B cell (primary cell): ENCODE measurements at regions not wholly inside any gene's neighbourhood (a gene's known extent, or its start where the extent isn't known, plus 50 kb on each side); places are given as distances from the start of the nearest gene placed in this dataset.

Experiments used
- ATAC-seq: fragments of 200-7000 bp; cut with Tn5 transposase; one replicate; pipeline ENCODE4 v1.10.0; 2021; ENCODE audit warnings: low read depth, mild to moderate bottlenecking, moderate number of reproducible peaks, moderate library complexity
- CTCF ChIA-PET: fragments of 350-600 bp; sonication (Branson Sonifier 250); formaldehyde crosslinking; loops from one replicate; lab custom pipeline; 2021; ENCODE audit warnings: antibody characterized with exemption, inconsistent platforms; lab: Charles Lee
- POLR2A ChIA-PET: fragments of 350-600 bp; sonication (Branson Sonifier 250); formaldehyde crosslinking; loops from one replicate; lab custom pipeline; 2021; ENCODE audit warnings: antibody characterized with exemption; lab: Charles Lee
- DNase-seq: peaks from one replicate; pipeline ENCODE4 v3.0.0; 2013
- H2AFZ ChIP-seq: 2 replicates; pipeline ENCODE4 v1.6.1; 2012; ENCODE audit warnings: mild to moderate bottlenecking, low read depth, low read length; ENCODE audit not compliant: insufficient read depth, poor library complexity, severe bottlenecking
- H3K27ac ChIP-seq, 2 donors: 1 replicate in 1 of 2; 2 replicates in 1 of 2; pipeline ENCODE4 v1.5.1; 2012 to 2013; ENCODE audit warnings: low read length in 2 of 2, mild to moderate bottlenecking in 2 of 2, moderate library complexity in 1 of 2
- H3K27me3 ChIP-seq, 4 experiments: fragments of 200-600 bp in 1 of 4; sonication (generic) in 1 of 4; replicated peaks in 1 of 4; 1 replicate in 2 of 4; 2 replicates in 2 of 4; pipeline versions ENCODE4 v1.6.1 to v1.7.0; 2013 to 2016; ENCODE audit warnings: low read length in 3 of 4, mild to moderate bottlenecking in 2 of 4, mixed read lengths in 1 of 4, moderate library complexity in 1 of 4; ENCODE audit not compliant: insufficient read depth in 4 of 4, control insufficient read depth in 3 of 4; ENCODE audit errors: control extremely low read depth in 1 of 4
- H3K36me3 ChIP-seq, 2 experiments: replicated peaks in 1 of 2; 1 replicate in 1 of 2; 2 replicates in 1 of 2; pipeline versions ENCODE4 v1.6.1 to v1.7.1; 2013; ENCODE audit warnings: low read length in 1 of 2; ENCODE audit not compliant: insufficient read depth in 2 of 2, control insufficient read depth in 1 of 2; ENCODE audit errors: control extremely low read depth in 1 of 2, extremely low read depth in 1 of 2
- H3K4me1 ChIP-seq, 2 donors: fragments of 200-600 bp in 1 of 2; sonication (generic) in 1 of 2; 1 replicate in 1 of 2; 2 replicates in 1 of 2; pipeline versions ENCODE4 v1.5.1 to v1.6.1; 2013 to 2017; ENCODE audit warnings: low read length in 2 of 2; ENCODE audit not compliant: control insufficient read depth in 2 of 2, insufficient read depth in 2 of 2
- H3K4me2 ChIP-seq: replicated peaks from 2 replicates; pipeline ENCODE3; 2012; ENCODE audit warnings: mild to moderate bottlenecking, low read depth, low read length; ENCODE audit not compliant: poor library complexity, severe bottlenecking
- H3K4me3 ChIP-seq, 5 experiments: fragments of 200-600 bp in 1 of 5; sonication (generic) in 1 of 5; 1 replicate in 3 of 5; 2 replicates in 2 of 5; pipeline versions ENCODE4 v1.5.1 to v1.7.0; 2011 to 2016; ENCODE audit warnings: low read length in 4 of 5, mild to moderate bottlenecking in 4 of 5, low read depth in 2 of 5, control low read depth in 1 of 5, moderate library complexity in 1 of 5; ENCODE audit not compliant: insufficient read depth in 1 of 5; ENCODE audit errors: control extremely low read depth in 1 of 5, extremely low read depth in 1 of 5
- H3K79me2 ChIP-seq: fragments of 200-600 bp; sonication (generic); one replicate; pipeline ENCODE4 v1.6.0; 2016; ENCODE audit warnings: low read length; ENCODE audit not compliant: control insufficient read depth, insufficient read depth
- H3K9ac ChIP-seq: fragments of 200-600 bp; sonication (generic); 2 replicates; pipeline ENCODE4 v1.6.1; 2017; ENCODE audit warnings: mild to moderate bottlenecking, low read length, moderate library complexity
- H3K9me3 ChIP-seq, 3 donors: one replicate each; pipeline versions ENCODE4 v1.6.1 to v1.7.1; 2013; ENCODE audit warnings: low read length in 2 of 3; ENCODE audit not compliant: control insufficient read depth in 2 of 3, insufficient read depth in 1 of 3; ENCODE audit errors: control extremely low read depth in 1 of 3
- H4K20me1 ChIP-seq: 2 replicates; pipeline ENCODE4 v1.6.0; 2012; ENCODE audit warnings: mild to moderate bottlenecking, low read length; ENCODE audit not compliant: insufficient read depth, control insufficient read depth, poor library complexity, severe bottlenecking
- H3K27ac Mint-ChIP-seq: one replicate; pipeline ENCODE4 v1.8.0; 2021; ENCODE audit warnings: mixed read lengths
- H3K27me3 Mint-ChIP-seq: one replicate; pipeline ENCODE4 v1.8.0; 2021; ENCODE audit warnings: mixed read lengths
- H3K4me1 Mint-ChIP-seq: one replicate; pipeline ENCODE4 v1.8.0; 2021; ENCODE audit warnings: mixed read lengths
- H3K4me3 Mint-ChIP-seq: one replicate; pipeline ENCODE4 v1.8.0; 2021; ENCODE audit warnings: mixed read lengths
- H3K9me3 Mint-ChIP-seq: one replicate; pipeline ENCODE4 v1.8.0; 2022; ENCODE audit warnings: mixed read lengths; ENCODE audit not compliant: insufficient read depth
- EZH2 ChIP-seq: IDR thresholded peaks from 2 replicates; pipeline ENCODE4 v1.6.1; 2012; ENCODE audit warnings: borderline replicate concordance, low read depth, mild to moderate bottlenecking, moderate library complexity, low read length; ENCODE audit not compliant: insufficient read depth, poor library complexity, severe bottlenecking
- WGBS: methylation state at CpG from one replicate; pipeline ENCODE4 v1.1.5; 2013; ENCODE audit warnings: missing lambda C conversion rate; ENCODE audit not compliant: insufficient coverage; 5-methylcytosine and 5-hydroxymethylcytosine counted together
- intact Hi-C: fragments of 100-400 bp; cut with micrococcal nuclease; formaldehyde crosslinking; loops from one replicate; pipeline ENCODE4 v1.10.0; 2022
- TF ChIP-seq, protein P1 (sequence below): fragments of 200-600 bp; IDR thresholded peaks from one replicate; pipeline ENCODE4 v1.8.0; 2022; ENCODE audit warnings: antibody characterized with exemption, mild to moderate bottlenecking

DNA sequence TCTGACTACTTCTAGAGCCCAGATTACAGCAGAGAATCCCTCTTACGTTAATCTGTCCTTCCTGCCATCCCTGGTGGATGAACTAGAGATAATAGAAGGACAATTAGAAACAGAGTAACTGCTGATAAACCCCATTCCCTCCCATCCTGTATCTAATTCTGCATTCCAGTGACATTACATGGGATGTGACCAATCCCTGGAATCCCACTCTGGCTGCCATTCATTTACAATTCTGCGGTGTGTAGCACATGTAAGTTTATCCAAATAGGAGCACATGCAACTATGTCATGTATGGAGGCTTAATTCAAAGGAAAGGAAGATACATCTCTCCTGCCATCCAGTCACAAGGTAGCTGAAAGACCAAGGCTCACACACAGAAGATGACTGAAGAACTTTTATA is 339.5 kb downstream of the GPAT3 start:
- POLR2A ChIA-PET: no interaction called here
- intact Hi-C loops: no loop called here

DNA sequence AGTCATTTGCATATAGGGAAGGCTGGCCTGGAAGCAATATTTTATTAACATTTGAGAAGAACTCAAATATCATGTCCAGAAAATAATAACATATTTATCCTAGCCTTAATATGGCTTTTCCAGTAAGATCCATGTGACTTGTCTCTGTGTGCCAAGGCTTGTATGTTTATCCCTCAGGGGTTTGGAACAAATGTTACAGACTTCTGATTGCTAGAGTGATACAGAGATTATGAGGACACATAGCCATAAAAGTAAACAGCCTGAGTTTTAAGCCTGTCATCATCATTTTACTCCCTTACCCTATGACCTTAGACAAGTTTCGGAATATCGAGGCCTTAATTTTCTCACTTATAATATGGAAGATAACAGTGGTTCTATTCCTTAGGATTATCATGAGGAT is 338.1 kb downstream of the GPAT3 start:
- no peak for DNase-seq
- no peak for ATAC-seq

More for the DNA sequence above, 339.5 kb downstream of the GPAT3 start:
- H3K9me3 Mint-ChIP-seq: no peaks in the 10 kb centered on the region
- TF ChIP-seq, protein P1, sequence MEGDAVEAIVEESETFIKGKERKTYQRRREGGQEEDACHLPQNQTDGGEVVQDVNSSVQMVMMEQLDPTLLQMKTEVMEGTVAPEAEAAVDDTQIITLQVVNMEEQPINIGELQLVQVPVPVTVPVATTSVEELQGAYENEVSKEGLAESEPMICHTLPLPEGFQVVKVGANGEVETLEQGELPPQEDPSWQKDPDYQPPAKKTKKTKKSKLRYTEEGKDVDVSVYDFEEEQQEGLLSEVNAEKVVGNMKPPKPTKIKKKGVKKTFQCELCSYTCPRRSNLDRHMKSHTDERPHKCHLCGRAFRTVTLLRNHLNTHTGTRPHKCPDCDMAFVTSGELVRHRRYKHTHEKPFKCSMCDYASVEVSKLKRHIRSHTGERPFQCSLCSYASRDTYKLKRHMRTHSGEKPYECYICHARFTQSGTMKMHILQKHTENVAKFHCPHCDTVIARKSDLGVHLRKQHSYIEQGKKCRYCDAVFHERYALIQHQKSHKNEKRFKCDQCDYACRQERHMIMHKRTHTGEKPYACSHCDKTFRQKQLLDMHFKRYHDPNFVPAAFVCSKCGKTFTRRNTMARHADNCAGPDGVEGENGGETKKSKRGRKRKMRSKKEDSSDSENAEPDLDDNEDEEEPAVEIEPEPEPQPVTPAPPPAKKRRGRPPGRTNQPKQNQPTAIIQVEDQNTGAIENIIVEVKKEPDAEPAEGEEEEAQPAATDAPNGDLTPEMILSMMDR: no peak
- no peak for TF ChIP-seq EZH2
- DNase-seq (no peak), ATAC-seq (no peak)
- Histone ChIP-seq H2AFZ (no peak overlapping the region), H3K9ac (no peak overlapping the region), H3K4me3 (no peak overlapping the region), H3K27me3 (no peaks in the 10 kb centered on the region), H3K79me2 (no peaks in the 10 kb centered on the region), H4K20me1 (no peaks in the 10 kb centered on the region), H3K4me1 (no peaks in the 10 kb centered on the region), H3K9me3 (no peaks in the 10 kb centered on the region), H3K27ac (no peak overlapping the region), H3K4me2 (no peak overlapping the region), H3K36me3 (no peaks in the 10 kb centered on the region)
- H3K27me3 Mint-ChIP-seq: peaks cover 4% of the 10 kb centered on the region
- no CpG with 5 or more reads among the region's 2 CpGs for WGBS
- CTCF ChIA-PET: no interaction called here
- no peaks in the 10 kb centered on the region for H3K4me1 Mint-ChIP-seq
- no peak overlapping the region for H3K4me3 Mint-ChIP-seq
- no peak overlapping the region for H3K27ac Mint-ChIP-seq

More for the DNA sequence above, 338.1 kb downstream of the GPAT3 start:
- H3K27ac Mint-ChIP-seq: no peak overlapping the region
- H2AFZ ChIP-seq: no peak overlapping the region
- H3K4me3 ChIP-seq: no peak overlapping the region
- CTCF ChIA-PET: no interaction called here
- no peaks in the 10 kb centered on the region for H3K4me1 Mint-ChIP-seq
- no peak overlapping the region for H3K4me2 ChIP-seq
- H3K27ac ChIP-seq: no peak overlapping the region
- H3K9me3 Mint-ChIP-seq: no peaks in the 10 kb centered on the region
- H3K79me2 ChIP-seq: no peaks in the 10 kb centered on the region
- WGBS: no CpG with 5 or more reads among the region's 2 CpGs
- H3K27me3 Mint-ChIP-seq: peaks cover 5% of the 10 kb centered on the region
- no peak for TF ChIP-seq EZH2
- TF ChIP-seq, protein P1: no peak
- intact Hi-C loops: no loop called here
- H3K4me3 Mint-ChIP-seq: no peak overlapping the region
- H3K9ac ChIP-seq: no peak overlapping the region
- H3K4me1 ChIP-seq: no peaks in the 10 kb centered on the region
- H3K9me3 ChIP-seq: no peaks in the 10 kb centered on the region
- POLR2A ChIA-PET: no interaction called here
- H4K20me1 ChIP-seq: no peaks in the 10 kb centered on the region
- no peaks in the 10 kb centered on the region for H3K36me3 ChIP-seq
- no peaks in the 10 kb centered on the region for H3K27me3 ChIP-seq
